Neural cell (in vitro differentiated cells): ENCODE measurements at regions not wholly inside any gene's neighbourhood (a gene's known extent, or its start where the extent isn't known, plus 50 kb on each side); places are given as distances from the start of the nearest gene placed in this dataset.

Experiments
- H2AFZ ChIP-seq: fragments of 200-600, 300-800 bp; sonication (generic), shearing (Covaris generic); 2 replicates; pipeline ENCODE4 v1.6.0; 2014; ENCODE audit warnings: low read depth, mild to moderate bottlenecking, antibody characterized with exemption, low read length, moderate library complexity
- H3F3A ChIP-seq: fragments of 200-600 bp; shearing (Covaris generic); 2 replicates; pipeline ENCODE4 v1.6.1; 2016; ENCODE audit warnings: mild to moderate bottlenecking, moderate library complexity, mixed read lengths, antibody characterized with exemption, low read length; ENCODE audit not compliant: insufficient read depth, poor library complexity, severe bottlenecking
- H3K27ac ChIP-seq: fragments of 200-600, 300-800 bp; sonication (generic), shearing (Covaris generic); 2 replicates; pipeline ENCODE4 v1.5.1; 2014; ENCODE audit warnings: mild to moderate bottlenecking, low read length, moderate library complexity
- H3K27me3 ChIP-seq: fragments of 300-800, 200-600 bp; sonication (generic), shearing (Covaris generic); 2 replicates; pipeline ENCODE4 v1.6.0; 2014; ENCODE audit warnings: mild to moderate bottlenecking, low read depth, low read length, moderate library complexity; ENCODE audit not compliant: insufficient read depth
- H3K36me3 ChIP-seq: fragments of 300-800, 200-600 bp; sonication (generic), shearing (Covaris generic); 2 replicates; pipeline ENCODE4 v1.5.1; 2014; ENCODE audit warnings: mild to moderate bottlenecking, antibody characterized with exemption, low read length, moderate library complexity; ENCODE audit not compliant: insufficient read depth
- H3K4me2 ChIP-seq: fragments of 300-800, 200-600 bp; sonication (generic), shearing (Covaris generic); 2 replicates; pipeline ENCODE4 v1.6.0; 2014; ENCODE audit warnings: mild to moderate bottlenecking, low read length
- H3K4me3 ChIP-seq: fragments of 300-800, 200-600 bp; sonication (generic), shearing (Covaris generic); 2 replicates; pipeline ENCODE4 v1.5.1; 2014; ENCODE audit warnings: mild to moderate bottlenecking, low read length, moderate library complexity
- H3K79me2 ChIP-seq: fragments of 200-600 bp; shearing (Covaris generic); replicated peaks from 2 replicates; pipeline ENCODE4 v1.6.0; 2014; ENCODE audit warnings: mild to moderate bottlenecking, low read length, moderate library complexity; ENCODE audit not compliant: insufficient read depth
- H3K9ac ChIP-seq: fragments of 300-800, 200-600 bp; sonication (generic), shearing (Covaris generic); 2 replicates; pipeline ENCODE4 v1.6.1; 2016; ENCODE audit warnings: mild to moderate bottlenecking, low read length, mixed read lengths
- H3K9me2 ChIP-seq: fragments of 200-600 bp; shearing (Covaris generic); 2 replicates; pipeline ENCODE4 v1.6.1; 2016; ENCODE audit warnings: mild to moderate bottlenecking, low read length, mixed read lengths; ENCODE audit not compliant: insufficient read depth
- H3K9me3 ChIP-seq: fragments of 200-600, 300-800 bp; sonication (generic), shearing (Covaris generic); 2 replicates; pipeline ENCODE4 v1.6.1; 2016; ENCODE audit warnings: mild to moderate bottlenecking, mixed run types, low read length, moderate library complexity, mixed read lengths
- H4K20me1 ChIP-seq: fragments of 200-600 bp; shearing (Covaris generic); 2 replicates; pipeline ENCODE4 v1.6.1; 2016; ENCODE audit warnings: mild to moderate bottlenecking, mixed run types; ENCODE audit not compliant: insufficient read depth
- CTCF ChIP-seq: fragments of 450-650 bp; IDR thresholded peaks from 2 replicates; pipeline ENCODE4 v1.5.1; 2014; ENCODE audit warnings: antibody characterized with exemption, mild to moderate bottlenecking, moderate library complexity; ENCODE audit not compliant: poor library complexity, severe bottlenecking
- EP300 ChIP-seq: fragments of 450-650 bp; conservative IDR thresholded peaks from 2 replicates; pipeline ENCODE4 v1.6.1; 2014; ENCODE audit warnings: antibody characterized with exemption, mild to moderate bottlenecking, moderate library complexity; ENCODE audit not compliant: poor library complexity, severe bottlenecking
- EZH2 ChIP-seq: fragments of 200-600, 300-800 bp; shearing (Covaris generic), sonication (generic); IDR thresholded peaks from 2 replicates; pipeline ENCODE4 v1.6.1; 2014; ENCODE audit warnings: antibody characterized with exemption, low read length, borderline replicate concordance, mild to moderate bottlenecking; ENCODE audit not compliant: insufficient read depth, poor library complexity, severe bottlenecking
- MXI1 ChIP-seq: fragments of 450-650 bp; conservative IDR thresholded peaks from 2 replicates; pipeline ENCODE4 v1.6.1; 2014; ENCODE audit warnings: antibody characterized with exemption, mild to moderate bottlenecking; ENCODE audit not compliant: poor library complexity, severe bottlenecking
- POLR2AphosphoS5 ChIP-seq: IDR thresholded peaks from 2 replicates; pipeline ENCODE4 v1.6.1; 2012
- RAD21 ChIP-seq: fragments of 450-650 bp; conservative IDR thresholded peaks from 2 replicates; pipeline ENCODE4 v1.6.1; 2014; ENCODE audit warnings: antibody characterized with exemption, mild to moderate bottlenecking, moderate library complexity
- REST ChIP-seq: IDR thresholded peaks from 2 replicates; pipeline ENCODE4 v1.6.1; 2012; ENCODE audit warnings: borderline replicate concordance
- SMC3 ChIP-seq: fragments of 450-650 bp; conservative IDR thresholded peaks from 2 replicates; pipeline ENCODE4 v1.6.1; 2014; ENCODE audit warnings: antibody characterized with exemption, mild to moderate bottlenecking, moderate library complexity; ENCODE audit not compliant: poor library complexity
- TAF1 ChIP-seq: IDR thresholded peaks from 2 replicates; pipeline ENCODE4 v1.6.1; 2012; ENCODE audit warnings: low read depth

GRCh38 chr13:103852036-103852435, 785.8 kb upstream of the SLC10A2 start:
- Histone ChIP-seq H4K20me1 (no peaks in the 10 kb centered on the region), H3K36me3 (no peaks in the 10 kb centered on the region), H3K4me3 (no peak overlapping the region), H3K27ac (no peak overlapping the region), H3K79me2 (no peaks in the 10 kb centered on the region), H3F3A (no peaks in the 10 kb centered on the region), H3K9ac (no peak overlapping the region), H3K27me3 (no peaks in the 10 kb centered on the region), H3K9me3 (no peaks in the 10 kb centered on the region), H3K4me2 (no peak overlapping the region), H2AFZ (no peak overlapping the region), H3K9me2 (no peaks in the 10 kb centered on the region)
- no peak for TF ChIP-seq CTCF
- TF ChIP-seq EZH2: no peak

GRCh38 chr13:103844471-103844870, 778.3 kb upstream of the SLC10A2 start:
- Histone ChIP-seq H2AFZ (no peak overlapping the region), H3K4me3 (no peak overlapping the region), H3K9ac (no peak overlapping the region), H3F3A (no peaks in the 10 kb centered on the region), H3K27ac (no peak overlapping the region), H3K79me2 (no peaks in the 10 kb centered on the region), H3K9me3 (no peaks in the 10 kb centered on the region), H3K36me3 (no peaks in the 10 kb centered on the region), H3K9me2 (no peaks in the 10 kb centered on the region), H4K20me1 (no peaks in the 10 kb centered on the region), H3K27me3 (no peaks in the 10 kb centered on the region), H3K4me2 (no peak overlapping the region)
- TF ChIP-seq EZH2 (no peak), POLR2AphosphoS5 (no peak), EP300 (no peak), CTCF (no peak), MXI1 (no peak), REST (no peak), TAF1 (no peak), RAD21 (no peak), SMC3 (no peak)
